Endothelial cell of umbilical vein (primary cell): ENCODE measurements at regions not wholly inside any gene's neighbourhood (a gene's known extent, or its start where the extent isn't known, plus 50 kb on each side); places are given as distances from the start of the nearest gene placed in this dataset.

Source experiments
- BruUV-seq: library from RNA; stranded (reverse); fragments of 400-500 nt; replicated peaks from 2 replicates; lab custom pipeline; 2021; lab: Mats Ljungman, UMichigan
- CTCF ChIA-PET: fragments of 300-600, 350-600 bp; sonication (Branson Sonifier 250); formaldehyde crosslinking; loops from one replicate; lab custom pipeline; 2021; ENCODE audit warnings: antibody characterized with exemption, inconsistent platforms; lab: Charles Lee
- POLR2A ChIA-PET: fragments of 300-600, 350-600 bp; sonication (Branson Sonifier 250); formaldehyde crosslinking; loops from one replicate; lab custom pipeline; 2021; ENCODE audit warnings: antibody characterized with exemption, inconsistent platforms; lab: Charles Lee
- DNase-seq: peaks from one replicate; pipeline ENCODE4 v3.0.0-alpha.2; 2011; ENCODE audit warnings: low read depth, low spot score
- FAIRE-seq: peaks from 2 replicates; lab custom pipeline; 2011; peaks lifted over from hg19 to GRCh38; lab: Jason Lieb, UNC
- H2AFZ ChIP-seq: 2 replicates; pipeline ENCODE4 v1.6.0; 2012; ENCODE audit warnings: low read depth, low read length, control low read depth, inconsistent platforms
- H3K27ac ChIP-seq: 2 replicates; pipeline ENCODE4 v1.5.1; 2011; ENCODE audit warnings: low read depth, mild to moderate bottlenecking, control low read depth, low read length, moderate library complexity; ENCODE audit not compliant: insufficient read depth
- H3K27me3 ChIP-seq, 2 experiments: 2 replicates each; pipeline versions ENCODE4 v1.6.0 to v1.6.1; 2011; ENCODE audit warnings: low read length in 2 of 2, mixed read lengths in 1 of 2; ENCODE audit not compliant: control insufficient read depth in 2 of 2, insufficient read depth in 2 of 2
- H3K36me3 ChIP-seq, 2 experiments: 2 replicates in 1 of 2; 3 replicates in 1 of 2; pipeline ENCODE4 v1.5.1; 2011; ENCODE audit warnings: low read length in 2 of 2, mild to moderate bottlenecking in 1 of 2, moderate library complexity in 1 of 2; ENCODE audit not compliant: control insufficient read depth in 2 of 2, insufficient read depth in 2 of 2; ENCODE audit errors: extremely low read depth in 1 of 2
- H3K4me1 ChIP-seq: 3 replicates; pipeline ENCODE4 v1.5.1; 2011; ENCODE audit warnings: mild to moderate bottlenecking, low read length; ENCODE audit not compliant: control insufficient read depth, insufficient read depth; ENCODE audit errors: extremely low read depth
- H3K4me2 ChIP-seq: 2 replicates; pipeline ENCODE4 v1.6.1; 2011; ENCODE audit warnings: low read length, control low read depth, mixed read lengths; ENCODE audit not compliant: insufficient read depth
- H3K4me3 ChIP-seq, 3 experiments: fragments of 200-600 bp in 1 of 3; sonication (generic), shearing (Covaris generic) in 1 of 3; replicated peaks in 1 of 3; 2 replicates each; pipeline ENCODE4 v1.5.1; 2011 to 2016; ENCODE audit warnings: control low read depth in 3 of 3, low read length in 3 of 3, mild to moderate bottlenecking in 2 of 3, inconsistent platforms in 1 of 3, low read depth in 1 of 3, moderate library complexity in 1 of 3; ENCODE audit not compliant: insufficient read depth in 1 of 3
- H3K79me2 ChIP-seq: 2 replicates; pipeline ENCODE4 v1.6.0; 2012; ENCODE audit warnings: low read length, inconsistent platforms; ENCODE audit not compliant: control insufficient read depth, insufficient read depth
- H3K9ac ChIP-seq: replicated peaks from 2 replicates; pipeline ENCODE3; 2011; ENCODE audit warnings: low read length, control low read depth; ENCODE audit not compliant: insufficient read depth; ENCODE audit errors: extremely low read depth
- H3K9me1 ChIP-seq: replicated peaks from 3 replicates; pipeline ENCODE4 v1.6.0; 2011; ENCODE audit warnings: mild to moderate bottlenecking, low read length; ENCODE audit not compliant: control insufficient read depth, insufficient read depth; ENCODE audit errors: extremely low read depth
- H3K9me3 ChIP-seq: replicated peaks from 2 replicates; pipeline ENCODE4 v1.5.1; 2012; ENCODE audit warnings: low read length, inconsistent platforms; ENCODE audit not compliant: control insufficient read depth, insufficient read depth
- H4K20me1 ChIP-seq: replicated peaks from 2 replicates; pipeline ENCODE3; 2011; ENCODE audit warnings: mild to moderate bottlenecking, low read length; ENCODE audit not compliant: control insufficient read depth, insufficient read depth; ENCODE audit errors: extremely low read depth
- CTCF ChIP-seq, 2 donors: IDR thresholded peaks; 1 replicate in 1 of 2; 2 replicates in 1 of 2; pipeline ENCODE4 v1.5.1; 2011; ENCODE audit warnings: low read length in 2 of 2, mild to moderate bottlenecking in 2 of 2, moderate library complexity in 2 of 2, control low read depth in 1 of 2, inconsistent platforms in 1 of 2, low read depth in 1 of 2; ENCODE audit not compliant: insufficient read depth in 1 of 2; ENCODE audit errors: extremely low read depth in 1 of 2
- EZH2 ChIP-seq: IDR thresholded peaks from 2 replicates; pipeline ENCODE4 v1.6.1; 2012; ENCODE audit warnings: borderline replicate concordance, low read depth, mild to moderate bottlenecking, moderate library complexity, low read length, inconsistent platforms; ENCODE audit not compliant: severe bottlenecking
- FOS ChIP-seq: IDR thresholded peaks from 2 replicates; pipeline ENCODE4 v1.6.1; 2011; ENCODE audit warnings: mild to moderate bottlenecking, low read length, moderate library complexity, borderline replicate concordance; ENCODE audit not compliant: insufficient read depth
- GATA2 ChIP-seq: IDR thresholded peaks from 2 replicates; pipeline ENCODE4 v1.7.0; 2011; ENCODE audit warnings: low read depth, mild to moderate bottlenecking, moderate library complexity, mixed read lengths, low read length; ENCODE audit not compliant: insufficient read length, insufficient read depth
- JUN ChIP-seq: IDR thresholded peaks from 2 replicates; pipeline ENCODE4 v1.6.1; 2011; ENCODE audit warnings: borderline replicate concordance, low read depth; ENCODE audit not compliant: insufficient read length, insufficient read depth
- MAX ChIP-seq: IDR thresholded peaks from 2 replicates; pipeline ENCODE4 v1.6.1; 2011; ENCODE audit not compliant: insufficient read depth, insufficient read length
- MYC ChIP-seq: IDR thresholded peaks from one replicate; pipeline ENCODE4 v1.6.1; 2011; ENCODE audit warnings: mild to moderate bottlenecking, low read depth, low read length
- POLR2A ChIP-seq: IDR thresholded peaks from 2 replicates; pipeline ENCODE4 v1.6.1; 2012; ENCODE audit warnings: low read depth, mild to moderate bottlenecking, control low read depth, low read length
- POLR2AphosphoS5 ChIP-seq: IDR thresholded peaks from 2 replicates; pipeline ENCODE4 v1.6.1; 2012; ENCODE audit warnings: low read depth, mild to moderate bottlenecking, control low read depth, low read length, moderate library complexity; ENCODE audit not compliant: insufficient read depth
- dilution Hi-C: fragments of 300-500 bp; cut with MboI; formaldehyde crosslinking; loops from one replicate; pipeline ENCODE4 v1.15.0; 2019; ENCODE audit warnings: low sequenced_read_pairs; ENCODE audit not compliant: extremely low pct_ligation_motif_present
- intact Hi-C: fragments of 100-400 bp; cut with micrococcal nuclease; formaldehyde crosslinking; loops from one replicate; pipeline ENCODE4 v1.10.0; 2022

GRCh38 chr13:91220872-91221271 lies 126.6 kb upstream of the MIR17HG start:
- Histone ChIP-seq H3K4me3 (no peak overlapping the region), H3K27me3 (no peaks in the 10 kb centered on the region), H3K4me2 (no peak overlapping the region), H4K20me1 (no peaks in the 10 kb centered on the region), H3K4me1 (no peaks in the 10 kb centered on the region), H3K27ac (no peak overlapping the region), H3K9ac (no peak overlapping the region), H3K36me3 (no peaks in the 10 kb centered on the region), H2AFZ (no peak overlapping the region), H3K79me2 (no peaks in the 10 kb centered on the region), H3K9me1 (no peaks in the 10 kb centered on the region), H3K9me3 (no peaks in the 10 kb centered on the region)
- ChIA-PET POLR2A (no interaction called here), CTCF (no interaction called here)
- DNase-seq (no peak), FAIRE-seq (no peak)
- dilution Hi-C loops: no loop called here
- intact Hi-C loops: no loop called here
- TF ChIP-seq FOS (no peak), JUN (no peak), GATA2 (no peak), CTCF (IDR thresholded peaks at IDR 0.05; ENCODE audit: extremely low read depth in 1 of 2, insufficient read depth in 1 of 2, low read depth in 1 of 2, low read length in 2 of 2) (no peak), MYC (no peak), POLR2A (no peak), POLR2AphosphoS5 (no peak), MAX (no peak), EZH2 (no peak)
- no TSS peak for BruUV-seq
